Stomach (tissue), 8 donors: ENCODE measurements at regions not wholly inside any gene's neighbourhood (a gene's known extent, or its start where the extent isn't known, plus 50 kb on each side); places are given as distances from the start of the nearest gene placed in this dataset.

ENCODE experiments used
- DNase-seq, 2 donors: peaks; one replicate each; pipeline versions ENCODE4 v3.0.0 to v3.0.0-alpha.2; 2013 to 2019
- H3K27ac ChIP-seq, 5 donors: fragments of 200-600 bp in 4 of 5; sonication (generic) in 4 of 5; one replicate each; pipeline ENCODE4 v1.5.1; 2013 to 2019; ENCODE audit warnings: mild to moderate bottlenecking in 1 of 5, moderate library complexity in 1 of 5
- H3K27me3 ChIP-seq, 3 donors: fragments of 200-600 bp; sonication (generic); one replicate each; pipeline ENCODE4 v1.5.1; 2017 to 2019; ENCODE audit warnings: mixed run types in 1 of 3
- H3K36me3 ChIP-seq, 4 donors: fragments of 200-600 bp; sonication (generic); 1 replicate in 3 of 4; 2 replicates in 1 of 4; pipeline ENCODE4 v1.5.1; 2016 to 2019
- H3K4me1 ChIP-seq, 4 donors: fragments of 200-600 bp; sonication (generic); one replicate each; pipeline ENCODE4 v1.5.1; 2016 to 2019
- H3K4me3 ChIP-seq, 4 donors: fragments of 200-600 bp; sonication (generic) in 3 of 4; one replicate each; pipeline ENCODE4 v1.5.1; 2016 to 2019; ENCODE audit warnings: mild to moderate bottlenecking in 1 of 4
- H3K9me3 ChIP-seq, 4 donors: fragments of 200-600 bp; sonication (generic); one replicate each; pipeline ENCODE4 v1.5.1; 2016 to 2019
- EP300 ChIP-seq: sonication (generic); formaldehyde crosslinking; IDR thresholded peaks from one replicate; pipeline ENCODE4 v1.6.1; 2017; ENCODE audit warnings: antibody characterized with exemption
- POLR2A ChIP-seq, 4 donors: fragments of 450-650 bp; IDR thresholded peaks; one replicate each; pipeline ENCODE4 v1.6.1; 2016; ENCODE audit warnings: antibody characterized with exemption in 4 of 4, control low read depth in 2 of 4, mild to moderate bottlenecking in 1 of 4, moderate library complexity in 1 of 4
- POLR2AphosphoS5 ChIP-seq, 3 donors: sonication (generic); formaldehyde crosslinking; IDR thresholded peaks; one replicate each; pipeline ENCODE4 v1.6.1; 2016; ENCODE audit warnings: antibody characterized with exemption in 3 of 3
- WGBS, 5 donors: extraction: QIAGEN DNeasy Blood & Tissue Kit in 3 of 5; methylation state at CpG; one replicate each; pipeline versions ENCODE4 v1.1.5 to v1.1.7; 2013 to 2018; 5-methylcytosine and 5-hydroxymethylcytosine counted together
- intact Hi-C: fragments of 100-400 bp; cut with DNase I; formaldehyde crosslinking; loops from one replicate; pipeline ENCODE4 v1.15.1; 2023; ENCODE audit warnings: low total_unique reads
- TF ChIP-seq, protein P1 (sequence below), 7 experiments: fragments of 450-650 bp in 4 of 7; fragments of 200-600 bp in 3 of 7; sonication (generic) in 3 of 7; IDR thresholded peaks; one replicate each; pipeline ENCODE4 v1.5.1; 2016 to 2019; ENCODE audit warnings: antibody characterized with exemption in 7 of 7, control low read depth in 2 of 7, mild to moderate bottlenecking in 1 of 7
- donor health status: healthy with polysubstance abuse.
- donor health status: Bipolar disorder and iron deficiency.
- donor health status: healthy.

- no peak for TF ChIP-seq POLR2A (IDR thresholded peaks at IDR 0.05)
- no peak for TF ChIP-seq POLR2AphosphoS5 (IDR thresholded peaks at IDR 0.05)
- TF ChIP-seq EP300, result no peak
- TF ChIP-seq, protein P1, sequence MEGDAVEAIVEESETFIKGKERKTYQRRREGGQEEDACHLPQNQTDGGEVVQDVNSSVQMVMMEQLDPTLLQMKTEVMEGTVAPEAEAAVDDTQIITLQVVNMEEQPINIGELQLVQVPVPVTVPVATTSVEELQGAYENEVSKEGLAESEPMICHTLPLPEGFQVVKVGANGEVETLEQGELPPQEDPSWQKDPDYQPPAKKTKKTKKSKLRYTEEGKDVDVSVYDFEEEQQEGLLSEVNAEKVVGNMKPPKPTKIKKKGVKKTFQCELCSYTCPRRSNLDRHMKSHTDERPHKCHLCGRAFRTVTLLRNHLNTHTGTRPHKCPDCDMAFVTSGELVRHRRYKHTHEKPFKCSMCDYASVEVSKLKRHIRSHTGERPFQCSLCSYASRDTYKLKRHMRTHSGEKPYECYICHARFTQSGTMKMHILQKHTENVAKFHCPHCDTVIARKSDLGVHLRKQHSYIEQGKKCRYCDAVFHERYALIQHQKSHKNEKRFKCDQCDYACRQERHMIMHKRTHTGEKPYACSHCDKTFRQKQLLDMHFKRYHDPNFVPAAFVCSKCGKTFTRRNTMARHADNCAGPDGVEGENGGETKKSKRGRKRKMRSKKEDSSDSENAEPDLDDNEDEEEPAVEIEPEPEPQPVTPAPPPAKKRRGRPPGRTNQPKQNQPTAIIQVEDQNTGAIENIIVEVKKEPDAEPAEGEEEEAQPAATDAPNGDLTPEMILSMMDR (IDR thresholded peaks at IDR 0.05), result no peak
- DNase-seq, result no peak
- peaks cover 0 to 12% (median 7%) of the 10 kb centered on the region in 4 donors for H3K9me3 ChIP-seq
- intact Hi-C loops, result no loop called here
- H3K27ac ChIP-seq, result no peak overlapping the region
- H3K4me3 ChIP-seq, result no peak overlapping the region
- H3K4me1 ChIP-seq, result no peaks in the 10 kb centered on the region
- WGBS, 5 donors, result 71 to 81% (median 78%) methylated on average over 4 of the region's 4 CpGs
- H3K27me3 ChIP-seq, result no peaks in the 10 kb centered on the region
- no peaks in the 10 kb centered on the region for H3K36me3 ChIP-seq
Observed at GRCh38 chr4:41487868-41488440, 50.0 kb upstream of the LIMCH1 start.
